Heart left ventricle (tissue), 16 donors: ENCODE measurements at regions not wholly inside any gene's neighbourhood (a gene's known extent, or its start where the extent isn't known, plus 50 kb on each side); places are given as distances from the start of the nearest gene placed in this dataset.
"Not testable (repeated sequence)": the region's sequence is repeated elsewhere in the genome, so short reads cannot be mapped to it uniquely, and the experiment has no call there.

Experiments
- ATAC-seq, 4 donors: fragments of 200-7000 bp; cut with Tn5 transposase; one replicate each; pipeline ENCODE4 v1.9.1; 2020 to 2022; ENCODE audit warnings: moderate library complexity in 4 of 4, mild to moderate bottlenecking in 3 of 4, moderate number of reproducible peaks in 1 of 4
- DNase-seq, 5 donors: peaks; one replicate each; pipeline ENCODE4 v3.0.0-alpha.2; 2020
- H3K27ac ChIP-seq, 12 donors: fragments of 200-600 bp; sonication (generic) in 4 of 12; one replicate each; pipeline versions ENCODE4 v1.5.0 to v1.8.0; 2016 to 2022; ENCODE audit warnings: mild to moderate bottlenecking in 2 of 12
- H3K27me3 ChIP-seq, 9 donors: fragments of 200-600 bp; sonication (generic) in 2 of 9; one replicate each; pipeline versions ENCODE4 v1.5.1 to v1.8.0; 2016 to 2022; ENCODE audit warnings: mild to moderate bottlenecking in 3 of 9
- H3K36me3 ChIP-seq, 9 donors: fragments of 200-600 bp; sonication (generic) in 2 of 9; one replicate each; pipeline versions ENCODE4 v1.5.0 to v1.8.0; 2018 to 2022; ENCODE audit warnings: mild to moderate bottlenecking in 2 of 9
- H3K4me1 ChIP-seq, 12 donors: fragments of 200-600 bp; sonication (generic) in 4 of 12; one replicate each; pipeline versions ENCODE4 v1.5.0 to v1.8.0; 2016 to 2022; ENCODE audit warnings: mild to moderate bottlenecking in 3 of 12
- H3K4me3 ChIP-seq, 12 donors: fragments of 200-600 bp; sonication (generic) in 4 of 12; one replicate each; pipeline versions ENCODE4 v1.5.0 to v1.8.0; 2017 to 2022; ENCODE audit warnings: mild to moderate bottlenecking in 9 of 12, moderate library complexity in 4 of 12
- H3K9me3 ChIP-seq, 12 donors: fragments of 200-600 bp; sonication (generic) in 4 of 12; one replicate each; pipeline versions ENCODE4 v1.5.0 to v1.8.0; 2016 to 2022; ENCODE audit warnings: mild to moderate bottlenecking in 1 of 12
- POLR2A ChIP-seq, 2 donors: fragments of 450-650 bp; IDR thresholded peaks; one replicate each; pipeline ENCODE4 v1.6.1; 2017; ENCODE audit warnings: antibody characterized with exemption in 2 of 2, mild to moderate bottlenecking in 2 of 2, moderate library complexity in 2 of 2
- WGBS, 4 donors: extraction: QIAGEN DNeasy Blood & Tissue Kit in 2 of 4; methylation state at CpG; one replicate each; pipeline versions ENCODE4 v1.1.5 to v1.1.7; 2013 to 2018; 5-methylcytosine and 5-hydroxymethylcytosine counted together
- intact Hi-C, 10 donors: fragments of 100-400 bp; cut with DNase I; formaldehyde crosslinking; loops; one replicate each; pipeline versions ENCODE4 v1.11.1 to v1.14.2; 2022
- TF ChIP-seq, protein P1 (sequence below), 12 donors: fragments of 200-600 bp; sonication (generic) in 4 of 12; IDR thresholded peaks; one replicate each; pipeline versions ENCODE4 v1.5.0 to v1.8.0; 2018 to 2022; ENCODE audit warnings: antibody characterized with exemption in 12 of 12, mild to moderate bottlenecking in 5 of 12
- donor health status: ischemic (EF 13 %, LVEDD 7.1; RV severe dilation, severe dysfunction).
- donor health status: healthy with polysubstance abuse.
- donor health status: DM: no; HTN: yes; CAD: no.
- donor health status: DM: no; HTN: no; CAD: no.
- donor health status: ischemic (EF 25% LVEDD 6.9; RV normal size, moderate dysfunction).
- donor health status: ischemic (EF 25% LVEDD 5.7; RV mildly dilated, moderate dysfunction).
- donor health status: healthy.
- donor health status: DM: yes; HTN: yes; CAD: no.
- donor health status: ischemic (EF 35%, LVEDD 5.7; RV mildly dilated, moderate dysfunction).
- donor health status: nonischemic (EF 11% LVEDD 7.7; RV severe dilation, severe dysfunction).
- donor health status: DM: yes; HTN: yes; CAD: no.
- donor health status: PGD.
- donor health status: ischemic (EF 29% LVEDD 5.4; RV normal size, mild dysfunction).
- donor health status: nonischemic (EF 23%, LVEDD 6.1; RV moderate dilation, normal function).

DNA sequence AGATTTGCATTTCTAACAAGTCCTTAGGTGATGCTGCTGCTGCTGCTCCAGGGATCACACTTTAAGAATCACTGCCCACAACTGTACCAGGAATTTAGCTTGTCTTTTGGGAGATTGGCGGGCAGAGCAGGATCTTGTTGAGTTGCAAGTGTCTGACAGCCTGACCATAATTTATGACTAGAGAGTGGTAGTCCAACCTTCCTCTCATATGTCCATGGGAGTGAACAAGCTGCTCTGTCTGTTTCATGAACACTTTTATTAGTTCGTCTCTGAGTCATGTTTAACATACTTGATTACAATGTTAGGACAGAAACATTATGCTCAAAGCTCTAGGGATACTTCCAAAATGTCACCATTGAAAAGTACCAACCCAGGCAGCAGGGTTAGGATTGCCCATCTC lies 169.6 kb downstream of the TGFB2 start:
- Histone ChIP-seq H3K4me1 (no peaks in the 10 kb centered on the region), H3K4me3 (no peak overlapping the region), H3K27me3 (no peaks in the 10 kb centered on the region), H3K36me3 (no peaks in the 10 kb centered on the region), H3K27ac (no peak overlapping the region), H3K9me3 (no peaks in the 10 kb centered on the region)
- intact Hi-C loops = loop anchor here in 2 of 10 donors (5.0 to 10.0 kb wide), 2 partner anchors 167 to 170 kb away; partner anchors contain the start of gene TGFB2 (in 2 of the 2)
- no peak for DNase-seq
- WGBS, 4 donors = 93 to 98% (median 95%) methylated on average over 2 of the region's 2 CpGs
- no peak for ATAC-seq
- TF ChIP-seq, protein P1, sequence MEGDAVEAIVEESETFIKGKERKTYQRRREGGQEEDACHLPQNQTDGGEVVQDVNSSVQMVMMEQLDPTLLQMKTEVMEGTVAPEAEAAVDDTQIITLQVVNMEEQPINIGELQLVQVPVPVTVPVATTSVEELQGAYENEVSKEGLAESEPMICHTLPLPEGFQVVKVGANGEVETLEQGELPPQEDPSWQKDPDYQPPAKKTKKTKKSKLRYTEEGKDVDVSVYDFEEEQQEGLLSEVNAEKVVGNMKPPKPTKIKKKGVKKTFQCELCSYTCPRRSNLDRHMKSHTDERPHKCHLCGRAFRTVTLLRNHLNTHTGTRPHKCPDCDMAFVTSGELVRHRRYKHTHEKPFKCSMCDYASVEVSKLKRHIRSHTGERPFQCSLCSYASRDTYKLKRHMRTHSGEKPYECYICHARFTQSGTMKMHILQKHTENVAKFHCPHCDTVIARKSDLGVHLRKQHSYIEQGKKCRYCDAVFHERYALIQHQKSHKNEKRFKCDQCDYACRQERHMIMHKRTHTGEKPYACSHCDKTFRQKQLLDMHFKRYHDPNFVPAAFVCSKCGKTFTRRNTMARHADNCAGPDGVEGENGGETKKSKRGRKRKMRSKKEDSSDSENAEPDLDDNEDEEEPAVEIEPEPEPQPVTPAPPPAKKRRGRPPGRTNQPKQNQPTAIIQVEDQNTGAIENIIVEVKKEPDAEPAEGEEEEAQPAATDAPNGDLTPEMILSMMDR (IDR thresholded peaks at IDR 0.05) = no peak
- no peak for TF ChIP-seq POLR2A (IDR thresholded peaks at IDR 0.05)

DNA sequence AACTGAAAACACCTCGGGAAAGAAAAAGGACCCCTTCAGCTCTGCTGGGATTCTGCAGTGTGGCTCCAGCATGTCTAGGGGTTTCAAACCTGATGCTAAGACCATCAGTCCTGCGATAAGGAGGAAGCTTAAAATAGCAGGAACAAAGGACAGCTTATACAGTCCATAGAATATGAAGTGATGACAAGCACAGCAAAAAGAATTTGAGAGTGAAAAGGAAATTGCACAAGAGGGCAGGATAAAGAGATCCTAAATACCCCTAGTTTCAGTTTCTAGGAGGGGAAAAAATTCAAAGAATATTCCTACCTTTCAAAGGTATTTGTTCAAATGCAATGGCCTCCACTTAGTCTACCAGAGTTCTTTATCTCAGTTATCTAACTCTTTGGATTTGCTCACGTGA lies 171.4 kb downstream of the TGFB2 start:
- H3K27ac ChIP-seq = no peak overlapping the region
- TF ChIP-seq, protein P1 (IDR thresholded peaks at IDR 0.05) = no peak
- no peak for TF ChIP-seq POLR2A (IDR thresholded peaks at IDR 0.05)
- 40 to 53% (median 45%) methylated on average over 3 of the region's 3 CpGs for WGBS, 4 donors
- no peak for ATAC-seq
- H3K27me3 ChIP-seq = no peaks in the 10 kb centered on the region
- no peaks in the 10 kb centered on the region for H3K9me3 ChIP-seq
- no peak for DNase-seq
- H3K4me3 ChIP-seq = no peak overlapping the region
- H3K4me1 ChIP-seq = no peaks in the 10 kb centered on the region
- no peaks in the 10 kb centered on the region for H3K36me3 ChIP-seq
- intact Hi-C loops = loop anchor here in 2 of 10 donors (5.0 to 10.0 kb wide), 2 partner anchors 169 to 172 kb away; partner anchors contain the start of gene TGFB2 (in 2 of the 2)

DNA sequence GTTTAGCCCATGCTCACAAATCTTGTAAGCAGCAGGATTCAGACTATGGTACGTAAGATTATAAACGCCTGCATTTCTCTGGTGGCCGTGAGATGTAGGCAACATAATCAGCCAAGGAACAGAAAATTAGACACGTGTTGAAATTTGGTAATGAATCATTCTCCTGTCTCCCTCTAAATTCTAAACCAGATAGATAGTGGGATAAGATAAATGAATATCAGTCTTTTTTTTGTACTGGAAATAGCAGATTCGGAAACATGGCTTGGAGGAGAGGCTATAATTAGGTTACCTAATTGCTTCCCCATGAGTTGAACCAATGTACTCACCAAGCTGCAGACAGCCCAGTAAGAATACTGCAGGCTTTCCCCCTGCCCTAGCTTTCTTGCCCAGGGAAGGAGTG lies 172.3 kb downstream of the TGFB2 start:
- ATAC-seq = no peak
- no peak for TF ChIP-seq POLR2A (IDR thresholded peaks at IDR 0.05)
- TF ChIP-seq, protein P1 (IDR thresholded peaks at IDR 0.05) = no peak
- no peaks in the 10 kb centered on the region for H3K9me3 ChIP-seq
- no peak for DNase-seq
- no peaks in the 10 kb centered on the region for H3K4me1 ChIP-seq
- no peaks in the 10 kb centered on the region for H3K36me3 ChIP-seq
- WGBS, 4 donors = 57 to 88% (median 76%) methylated on average over 5 of the region's 5 CpGs
- H3K27me3 ChIP-seq = no peaks in the 10 kb centered on the region
- intact Hi-C loops = loop anchor here in 2 of 10 donors (5.0 to 10.0 kb wide), 2 partner anchors 170 to 173 kb away; partner anchors contain the start of gene TGFB2 (in 2 of the 2)
- H3K4me3 ChIP-seq = no peak overlapping the region
- no peak overlapping the region for H3K27ac ChIP-seq

DNA sequence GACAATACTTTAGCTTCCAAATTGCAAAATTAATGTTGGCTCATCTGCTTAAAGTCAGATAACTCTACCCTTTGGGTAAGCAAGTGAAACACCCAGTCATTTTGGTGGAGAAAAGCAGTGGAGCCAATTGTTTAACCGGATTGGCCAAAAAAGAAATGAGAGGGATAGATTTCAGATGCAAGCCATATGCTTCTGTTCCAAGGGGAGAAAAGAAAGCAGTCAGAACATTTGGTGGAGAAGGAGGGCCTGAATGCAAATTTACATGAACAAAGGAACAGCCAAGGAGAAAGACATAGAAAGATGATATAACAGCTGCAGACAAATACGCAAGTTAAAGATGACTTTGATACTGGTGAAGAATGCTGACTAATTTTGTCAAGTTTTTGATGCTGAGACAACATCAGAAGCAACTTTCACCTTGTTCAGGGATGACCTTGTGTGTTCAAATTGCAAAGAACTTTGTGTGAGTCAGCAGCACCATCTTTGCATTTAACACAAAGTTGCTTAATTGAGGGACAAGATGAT lies 173.1 kb downstream of the TGFB2 start:
- Histone ChIP-seq H3K36me3 (no peaks in the 10 kb centered on the region), H3K4me1 (no peaks in the 10 kb centered on the region), H3K27me3 (no peaks in the 10 kb centered on the region), H3K9me3 (no peaks in the 10 kb centered on the region), H3K4me3 (no peak overlapping the region), H3K27ac (no peak overlapping the region)
- no peak for TF ChIP-seq POLR2A (IDR thresholded peaks at IDR 0.05)
- TF ChIP-seq, protein P1 (IDR thresholded peaks at IDR 0.05) = no peak
- DNase-seq = no peak
- WGBS, 4 donors = 93 to 98% (median 95%) methylated on average over 2 of the region's 2 CpGs
- ATAC-seq = no peak
- intact Hi-C loops = loop anchor here in 2 of 10 donors (5.0 to 10.0 kb wide), 2 partner anchors 171 to 173 kb away; partner anchors contain the start of gene TGFB2 (in 2 of the 2)

DNA sequence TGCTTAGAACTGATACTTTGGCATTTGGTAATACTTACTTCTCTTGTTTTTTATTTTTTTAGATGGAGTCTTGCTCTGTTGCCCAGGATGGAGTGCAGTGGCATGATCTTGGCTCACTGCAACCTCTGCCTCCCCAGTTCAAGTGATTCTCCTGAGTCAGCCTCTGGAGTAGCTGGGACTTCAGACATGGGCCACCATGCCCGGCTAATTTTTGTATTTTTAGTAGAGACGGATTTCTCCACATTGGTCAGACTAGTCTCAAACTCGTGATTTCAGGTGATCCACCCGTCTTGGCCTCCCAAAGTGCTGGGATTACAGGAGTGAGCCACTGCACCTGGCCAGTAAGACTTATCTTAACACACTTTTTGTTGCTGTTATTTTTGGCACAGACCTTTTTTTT lies 175.5 kb downstream of the TGFB2 start:
- H3K4me3 ChIP-seq, H3K36me3 ChIP-seq, H3K4me1 ChIP-seq, H3K27ac ChIP-seq, ATAC-seq, DNase-seq, H3K27me3 ChIP-seq, H3K9me3 ChIP-seq: not testable (repeated sequence)
- WGBS, 4 donors = 96 to 98% (median 97%) methylated on average over 4 of the region's 4 CpGs
- intact Hi-C loops = loop anchor here in 8 of 10 donors (2.0 to 10.0 kb wide), 7 partner anchors 156 to 186 kb away; partner anchors contain the start of gene TGFB2 (in 2 of the 8)
